Stimulated activated CD8-positive, alpha-beta memory T cell treated with anti-CD3 and anti-CD28 coated beads, Interleukin-12 subunit alpha, Interleukin-12 subunit beta, amount 100 ng/mL, for 24 hours (primary cell): ENCODE measurements at regions not wholly inside any gene's neighbourhood (a gene's known extent, or its start where the extent isn't known, plus 50 kb on each side); places are given as distances from the start of the nearest gene placed in this dataset.

Experiments
- DNase-seq: peaks from one replicate; pipeline ENCODE4 v3.0.0-alpha.2; 2020; ENCODE audit errors: extremely low read depth

- DNase-seq = no peak
Measured at GRCh38 chr11:45597097-45597496, 68.3 kb downstream of the CHST1 start.

- DNase-seq = no peak
Measured at GRCh38 chr11:45596571-45596970, 68.9 kb downstream of the CHST1 start.

GRCh38 chr11:45593992-45594391 is 71.4 kb downstream of the CHST1 start:
- DNase-seq = no peak

- no peak for DNase-seq
Measured at GRCh38 chr11:45592636-45593035, 72.8 kb downstream of the CHST1 start.

- DNase-seq = no peak
Measured at GRCh38 chr11:45590743-45591142, 74.7 kb downstream of the CHST1 start.

- no peak for DNase-seq
Measured at GRCh38 chr11:45585205-45585604, 80.2 kb downstream of the CHST1 start.

GRCh38 chr11:45583981-45584566 is 81.3 kb downstream of the CHST1 start:
- DNase-seq = no peak

- no peak for DNase-seq
Measured at GRCh38 chr11:45580399-45580798, 85.0 kb downstream of the CHST1 start.

GRCh38 chr11:45578316-45578715 is 87.1 kb downstream of the CHST1 start:
- DNase-seq = no peak

GRCh38 chr11:45577752-45578151 is 87.7 kb downstream of the CHST1 start:
- no peak for DNase-seq

GRCh38 chr11:45576461-45577215 is 88.8 kb downstream of the CHST1 start:
- no peak for DNase-seq

GRCh38 chr11:45573728-45574127 is 91.7 kb downstream of the CHST1 start:
- DNase-seq = no peak

GRCh38 chr11:45572354-45573123 is 92.9 kb downstream of the CHST1 start:
- DNase-seq = no peak

GRCh38 chr11:45569776-45570175 is 95.6 kb downstream of the CHST1 start:
- DNase-seq = no peak

- no peak for DNase-seq
Measured at GRCh38 chr11:45568049-45568448, 97.4 kb downstream of the CHST1 start.

- no peak for DNase-seq
Measured at GRCh38 chr11:45565446-45565988, 99.9 kb downstream of the CHST1 start.

- no peak for DNase-seq
Measured at GRCh38 chr11:45563810-45564209, 101.6 kb downstream of the CHST1 start.

- no peak for DNase-seq
Measured at GRCh38 chr11:45563171-45563570, 102.3 kb downstream of the CHST1 start.

GRCh38 chr11:45560913-45561281 is 104.5 kb downstream of the CHST1 start:
- DNase-seq = no peak

- DNase-seq = no peak
Measured at GRCh38 chr11:45560155-45560912, 105.1 kb downstream of the CHST1 start.

- no peak for DNase-seq
Measured at GRCh38 chr11:45556851-45557707, 108.3 kb downstream of the CHST1 start.
